ENCODE measurements at regions not wholly inside any gene's neighbourhood (a gene's known extent, or its start where the extent isn't known, plus 50 kb on each side); places are given as distances from the start of the nearest gene placed in this dataset.

GRCh38 chr11:135046556-135046955 lies 634.5 kb upstream of the B3GAT1 start:
- TF ChIP-seq EZH2 (IDR thresholded peaks at IDR 0.05) (no peak), ZFX (IDR thresholded peaks at IDR 0.05) (no peak), CTCF (IDR thresholded peaks at IDR 0.05 in 2 of 3, conservative IDR thresholded peaks at IDR 0.05 in 1 of 3; ENCODE audit: borderline replicate concordance in 1 of 3, insufficient read depth in 1 of 3, low read depth in 2 of 3, low read length in 2 of 3) (no peak), ZNF274 (IDR thresholded peaks at IDR 0.05; ENCODE audit: low read depth, low read length) (no peak), REST (IDR thresholded peaks at IDR 0.05; ENCODE audit: low read depth) (no peak), EGR1 (IDR thresholded peaks at IDR 0.05; ENCODE audit: low read depth) (no peak), RAD21 (IDR thresholded peaks at IDR 0.05; ENCODE audit: low read depth) (no peak), POLR2A (IDR thresholded peaks at IDR 0.05; ENCODE audit: borderline replicate concordance, extremely low read depth, insufficient read depth, insufficient read length) (no peak), SP1 (IDR thresholded peaks at IDR 0.05; ENCODE audit: low read depth) (no peak), SIN3A (IDR thresholded peaks at IDR 0.05; ENCODE audit: low read depth) (no peak), POLR2AphosphoS5 (IDR thresholded peaks at IDR 0.05; ENCODE audit: low read depth, low read length) (no peak), CEBPB (IDR thresholded peaks at IDR 0.05; ENCODE audit: low read depth) (no peak)
- TF ChIP-seq, protein P1, sequence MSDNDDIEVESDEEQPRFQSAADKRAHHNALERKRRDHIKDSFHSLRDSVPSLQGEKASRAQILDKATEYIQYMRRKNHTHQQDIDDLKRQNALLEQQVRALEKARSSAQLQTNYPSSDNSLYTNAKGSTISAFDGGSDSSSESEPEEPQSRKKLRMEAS (IDR thresholded peaks at IDR 0.05): no peak

All from HCT116 (cell line).